ENCODE measurements at regions not wholly inside any gene's neighbourhood (a gene's known extent, or its start where the extent isn't known, plus 50 kb on each side); places are given as distances from the start of the nearest gene placed in this dataset.

DNA sequence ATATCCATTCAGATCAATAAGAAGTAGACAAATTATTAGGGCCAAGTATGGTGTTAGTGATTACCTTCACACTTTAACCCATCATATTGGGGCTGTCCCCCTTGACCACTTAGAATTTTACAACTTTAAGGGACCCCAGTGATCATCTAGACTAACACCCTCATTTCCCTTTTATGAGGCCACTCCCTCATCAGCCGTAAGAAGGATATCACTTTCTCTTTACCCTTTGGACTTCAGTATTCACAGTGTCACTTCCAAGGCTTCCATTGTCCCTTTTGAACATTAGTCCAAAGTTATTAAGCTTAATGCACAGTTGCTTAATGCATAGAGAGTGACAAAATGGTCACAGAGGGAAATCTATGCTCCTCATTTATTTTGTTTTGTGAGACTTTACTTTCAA lies 172.4 kb upstream of the MPPED2 start:
- H3K27ac Mint-ChIP-seq = no peak overlapping the region
- ATAC-seq (ENCODE audit: low read depth) (no peak), DNase-seq (no peak)
- no CpG with 5 or more reads among the region's 1 CpG for WGBS (ENCODE audit: insufficient coverage)
- Histone ChIP-seq H4K20me1 (ENCODE audit: control insufficient read depth, insufficient read depth, low read length, poor library complexity, severe bottlenecking) (no peaks in the 10 kb centered on the region), H3K27me3 (replicated peaks in 1 of 4; ENCODE audit: control extremely low read depth in 1 of 4, control insufficient read depth in 3 of 4, insufficient read depth in 4 of 4, low read length in 3 of 4) (no peaks in the 10 kb centered on the region), H3K4me3 (ENCODE audit: control extremely low read depth in 1 of 5, extremely low read depth in 1 of 5, insufficient read depth in 1 of 5, low read depth in 2 of 5, low read length in 4 of 5) (no peak overlapping the region), H3K4me1 (ENCODE audit: control insufficient read depth in 2 of 2, insufficient read depth in 2 of 2, low read length in 2 of 2) (no peaks in the 10 kb centered on the region), H3K4me2 (replicated peaks; ENCODE audit: low read depth, low read length, poor library complexity, severe bottlenecking) (no peak overlapping the region), H3K79me2 (ENCODE audit: control insufficient read depth, insufficient read depth, low read length) (no peaks in the 10 kb centered on the region), H3K9ac (ENCODE audit: low read length) (no peak overlapping the region), H3K9me3 (ENCODE audit: control extremely low read depth in 1 of 3, control insufficient read depth in 2 of 3, insufficient read depth in 1 of 3, low read length in 2 of 3) (no peaks in the 10 kb centered on the region), H3K36me3 (replicated peaks in 1 of 2; ENCODE audit: control extremely low read depth in 1 of 2, control insufficient read depth in 1 of 2, extremely low read depth in 1 of 2, insufficient read depth in 2 of 2, low read length in 1 of 2) (no peaks in the 10 kb centered on the region), H3K27ac (ENCODE audit: low read length in 2 of 2) (no peak overlapping the region), H2AFZ (ENCODE audit: insufficient read depth, low read depth, low read length, poor library complexity, severe bottlenecking) (no peak overlapping the region)
- intact Hi-C loops (cut with micrococcal nuclease) = no loop called here
- H3K27me3 Mint-ChIP-seq = no peaks in the 10 kb centered on the region
- no peak for TF ChIP-seq EZH2 (IDR thresholded peaks at IDR 0.05; ENCODE audit: borderline replicate concordance, insufficient read depth, low read depth, low read length, poor library complexity, severe bottlenecking)
- TF ChIP-seq, protein P1, sequence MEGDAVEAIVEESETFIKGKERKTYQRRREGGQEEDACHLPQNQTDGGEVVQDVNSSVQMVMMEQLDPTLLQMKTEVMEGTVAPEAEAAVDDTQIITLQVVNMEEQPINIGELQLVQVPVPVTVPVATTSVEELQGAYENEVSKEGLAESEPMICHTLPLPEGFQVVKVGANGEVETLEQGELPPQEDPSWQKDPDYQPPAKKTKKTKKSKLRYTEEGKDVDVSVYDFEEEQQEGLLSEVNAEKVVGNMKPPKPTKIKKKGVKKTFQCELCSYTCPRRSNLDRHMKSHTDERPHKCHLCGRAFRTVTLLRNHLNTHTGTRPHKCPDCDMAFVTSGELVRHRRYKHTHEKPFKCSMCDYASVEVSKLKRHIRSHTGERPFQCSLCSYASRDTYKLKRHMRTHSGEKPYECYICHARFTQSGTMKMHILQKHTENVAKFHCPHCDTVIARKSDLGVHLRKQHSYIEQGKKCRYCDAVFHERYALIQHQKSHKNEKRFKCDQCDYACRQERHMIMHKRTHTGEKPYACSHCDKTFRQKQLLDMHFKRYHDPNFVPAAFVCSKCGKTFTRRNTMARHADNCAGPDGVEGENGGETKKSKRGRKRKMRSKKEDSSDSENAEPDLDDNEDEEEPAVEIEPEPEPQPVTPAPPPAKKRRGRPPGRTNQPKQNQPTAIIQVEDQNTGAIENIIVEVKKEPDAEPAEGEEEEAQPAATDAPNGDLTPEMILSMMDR (IDR thresholded peaks at IDR 0.05) = no peak
- peaks cover 2% of the 10 kb centered on the region for H3K9me3 Mint-ChIP-seq (ENCODE audit: insufficient read depth)
- CTCF ChIA-PET = no interaction called here
- H3K4me3 Mint-ChIP-seq = no peak overlapping the region
- POLR2A ChIA-PET = no interaction called here
- H3K4me1 Mint-ChIP-seq = no peaks in the 10 kb centered on the region

DNA sequence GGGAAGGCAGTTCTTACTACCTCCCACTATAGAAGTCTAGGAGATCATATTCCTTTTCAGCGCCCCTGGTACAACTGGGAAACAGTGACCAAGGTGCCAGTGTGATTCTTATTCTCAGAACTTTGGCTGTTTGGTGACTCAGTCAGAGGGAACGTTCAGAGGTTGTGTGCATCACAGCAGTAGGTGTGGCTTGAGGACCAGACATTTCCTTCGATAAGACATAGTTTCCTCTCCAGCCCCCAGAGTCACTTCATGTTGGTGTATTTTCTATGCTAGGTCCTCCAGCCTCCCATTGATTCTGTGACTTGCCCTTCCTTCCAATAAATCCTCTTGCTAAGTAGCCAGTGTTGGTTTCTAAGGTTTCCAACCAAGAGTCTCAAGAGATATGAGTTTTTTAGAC lies 171.9 kb upstream of the MPPED2 start:
- ATAC-seq (ENCODE audit: low read depth) (no peak), DNase-seq (no peak)
- Mint-ChIP-seq H3K4me3 (no peak overlapping the region), H3K4me1 (no peaks in the 10 kb centered on the region), H3K9me3 (ENCODE audit: insufficient read depth) (peaks cover 2% of the 10 kb centered on the region), H3K27ac (no peak overlapping the region), H3K27me3 (no peaks in the 10 kb centered on the region)
- POLR2A ChIA-PET = no interaction called here
- H3K4me3 ChIP-seq (ENCODE audit: control extremely low read depth in 1 of 5, extremely low read depth in 1 of 5, insufficient read depth in 1 of 5, low read depth in 2 of 5, low read length in 4 of 5) = no peak overlapping the region
- no peak overlapping the region for H2AFZ ChIP-seq (ENCODE audit: insufficient read depth, low read depth, low read length, poor library complexity, severe bottlenecking)
- no peak overlapping the region for H3K27ac ChIP-seq (ENCODE audit: low read length in 2 of 2)
- H3K9me3 ChIP-seq (ENCODE audit: control extremely low read depth in 1 of 3, control insufficient read depth in 2 of 3, insufficient read depth in 1 of 3, low read length in 2 of 3) = no peaks in the 10 kb centered on the region
- no peaks in the 10 kb centered on the region for H3K27me3 ChIP-seq (replicated peaks in 1 of 4; ENCODE audit: control extremely low read depth in 1 of 4, control insufficient read depth in 3 of 4, insufficient read depth in 4 of 4, low read length in 3 of 4)
- no peaks in the 10 kb centered on the region for H3K4me1 ChIP-seq (ENCODE audit: control insufficient read depth in 2 of 2, insufficient read depth in 2 of 2, low read length in 2 of 2)
- CTCF ChIA-PET = no interaction called here
- H4K20me1 ChIP-seq (ENCODE audit: control insufficient read depth, insufficient read depth, low read length, poor library complexity, severe bottlenecking) = no peaks in the 10 kb centered on the region
- H3K9ac ChIP-seq (ENCODE audit: low read length) = no peak overlapping the region
- intact Hi-C loops (cut with micrococcal nuclease) = no loop called here
- TF ChIP-seq, protein P1 (IDR thresholded peaks at IDR 0.05) = no peak
- TF ChIP-seq EZH2 (IDR thresholded peaks at IDR 0.05; ENCODE audit: borderline replicate concordance, insufficient read depth, low read depth, low read length, poor library complexity, severe bottlenecking) = no peak
- no peak overlapping the region for H3K4me2 ChIP-seq (replicated peaks; ENCODE audit: low read depth, low read length, poor library complexity, severe bottlenecking)
- no peaks in the 10 kb centered on the region for H3K79me2 ChIP-seq (ENCODE audit: control insufficient read depth, insufficient read depth, low read length)
- H3K36me3 ChIP-seq (replicated peaks in 1 of 2; ENCODE audit: control extremely low read depth in 1 of 2, control insufficient read depth in 1 of 2, extremely low read depth in 1 of 2, insufficient read depth in 2 of 2, low read length in 1 of 2) = no peaks in the 10 kb centered on the region
- WGBS (ENCODE audit: insufficient coverage) = no CpG with 5 or more reads among the region's 3 CpGs
